ENCODE measurements at regions not wholly inside any gene's neighbourhood (a gene's known extent, or its start where the extent isn't known, plus 50 kb on each side); places are given as distances from the start of the nearest gene placed in this dataset.

DNA sequence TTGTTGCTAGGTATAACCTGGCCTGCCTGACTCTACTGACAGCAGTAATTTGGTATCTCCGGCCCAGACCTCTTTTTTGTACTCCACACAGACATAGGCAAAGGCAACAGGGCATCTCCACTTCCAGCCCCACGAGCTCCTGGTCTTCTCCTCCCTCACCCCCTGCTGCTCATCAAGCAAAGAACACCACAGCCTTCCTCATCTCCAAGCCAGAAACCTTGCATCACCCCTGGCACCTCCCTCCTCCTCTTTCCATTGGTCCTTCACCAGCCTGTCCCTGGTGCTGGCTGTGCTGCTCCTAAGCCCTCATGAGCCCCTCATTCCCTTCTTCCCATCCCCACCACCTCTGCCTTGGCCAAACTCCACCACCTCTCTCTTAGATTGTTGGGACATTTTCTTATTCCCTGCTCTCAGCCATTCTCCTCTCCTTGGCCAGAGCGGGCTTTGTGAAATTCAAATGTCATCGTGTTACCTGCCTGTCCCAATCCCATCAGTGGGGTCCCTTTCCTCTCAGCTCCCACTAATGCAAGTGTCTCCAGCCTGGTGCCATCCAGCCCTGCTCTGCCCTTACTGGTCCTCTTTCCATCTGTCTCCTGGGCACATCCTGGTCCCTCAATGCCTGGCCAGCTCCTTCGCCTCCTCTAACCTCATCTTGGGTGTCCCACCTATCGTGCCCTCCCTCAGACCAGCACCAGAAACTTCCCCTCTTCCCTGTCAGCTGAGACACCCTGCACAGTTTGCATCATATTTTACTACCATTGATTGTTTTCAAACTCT is 77.4 kb downstream of the INHBB start:
- H3F3A ChIP-seq (replicated peaks; ENCODE audit: low read depth), result no peaks in the 10 kb centered on the region
- peaks cover 18% of the 10 kb centered on the region for H3K27me3 Mint-ChIP-seq (ENCODE audit: insufficient read depth, low read depth, poor library complexity)
- H3K4me1 Mint-ChIP-seq, result peaks cover 6% of the 10 kb centered on the region
- H3K4me3 ChIP-seq, result no peak overlapping the region
- H3K27ac ChIP-seq (ENCODE audit: low read depth), result no peak overlapping the region
- H3K36me3 ChIP-seq (ENCODE audit: insufficient read depth), result no peaks in the 10 kb centered on the region
- DNase-seq (ENCODE audit: low spot score) (no peak), ATAC-seq (no peak)
- H3K4me2 ChIP-seq, result no peak overlapping the region
- no peaks in the 10 kb centered on the region for H3K4me1 ChIP-seq (ENCODE audit: insufficient read depth)
- TF ChIP-seq EZH2 (IDR thresholded peaks at IDR 0.05; ENCODE audit: low read depth, unreplicated experiment), result no peak
- TF ChIP-seq, protein P1, sequence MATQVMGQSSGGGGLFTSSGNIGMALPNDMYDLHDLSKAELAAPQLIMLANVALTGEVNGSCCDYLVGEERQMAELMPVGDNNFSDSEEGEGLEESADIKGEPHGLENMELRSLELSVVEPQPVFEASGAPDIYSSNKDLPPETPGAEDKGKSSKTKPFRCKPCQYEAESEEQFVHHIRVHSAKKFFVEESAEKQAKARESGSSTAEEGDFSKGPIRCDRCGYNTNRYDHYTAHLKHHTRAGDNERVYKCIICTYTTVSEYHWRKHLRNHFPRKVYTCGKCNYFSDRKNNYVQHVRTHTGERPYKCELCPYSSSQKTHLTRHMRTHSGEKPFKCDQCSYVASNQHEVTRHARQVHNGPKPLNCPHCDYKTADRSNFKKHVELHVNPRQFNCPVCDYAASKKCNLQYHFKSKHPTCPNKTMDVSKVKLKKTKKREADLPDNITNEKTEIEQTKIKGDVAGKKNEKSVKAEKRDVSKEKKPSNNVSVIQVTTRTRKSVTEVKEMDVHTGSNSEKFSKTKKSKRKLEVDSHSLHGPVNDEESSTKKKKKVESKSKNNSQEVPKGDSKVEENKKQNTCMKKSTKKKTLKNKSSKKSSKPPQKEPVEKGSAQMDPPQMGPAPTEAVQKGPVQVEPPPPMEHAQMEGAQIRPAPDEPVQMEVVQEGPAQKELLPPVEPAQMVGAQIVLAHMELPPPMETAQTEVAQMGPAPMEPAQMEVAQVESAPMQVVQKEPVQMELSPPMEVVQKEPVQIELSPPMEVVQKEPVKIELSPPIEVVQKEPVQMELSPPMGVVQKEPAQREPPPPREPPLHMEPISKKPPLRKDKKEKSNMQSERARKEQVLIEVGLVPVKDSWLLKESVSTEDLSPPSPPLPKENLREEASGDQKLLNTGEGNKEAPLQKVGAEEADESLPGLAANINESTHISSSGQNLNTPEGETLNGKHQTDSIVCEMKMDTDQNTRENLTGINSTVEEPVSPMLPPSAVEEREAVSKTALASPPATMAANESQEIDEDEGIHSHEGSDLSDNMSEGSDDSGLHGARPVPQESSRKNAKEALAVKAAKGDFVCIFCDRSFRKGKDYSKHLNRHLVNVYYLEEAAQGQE (IDR thresholded peaks at IDR 0.05; ENCODE audit: unreplicated experiment), result no peak
- TF ChIP-seq, protein P2, sequence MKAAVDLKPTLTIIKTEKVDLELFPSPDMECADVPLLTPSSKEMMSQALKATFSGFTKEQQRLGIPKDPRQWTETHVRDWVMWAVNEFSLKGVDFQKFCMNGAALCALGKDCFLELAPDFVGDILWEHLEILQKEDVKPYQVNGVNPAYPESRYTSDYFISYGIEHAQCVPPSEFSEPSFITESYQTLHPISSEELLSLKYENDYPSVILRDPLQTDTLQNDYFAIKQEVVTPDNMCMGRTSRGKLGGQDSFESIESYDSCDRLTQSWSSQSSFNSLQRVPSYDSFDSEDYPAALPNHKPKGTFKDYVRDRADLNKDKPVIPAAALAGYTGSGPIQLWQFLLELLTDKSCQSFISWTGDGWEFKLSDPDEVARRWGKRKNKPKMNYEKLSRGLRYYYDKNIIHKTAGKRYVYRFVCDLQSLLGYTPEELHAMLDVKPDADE (IDR thresholded peaks at IDR 0.05), result no peak
- no peak for TF ChIP-seq POLR2AphosphoS5 (IDR thresholded peaks at IDR 0.05; ENCODE audit: low read depth)
- TF ChIP-seq STAT1 (IDR thresholded peaks at IDR 0.05; ENCODE audit: unreplicated experiment), result no peak
- TF ChIP-seq EZH2phosphoT487 (IDR thresholded peaks at IDR 0.05; ENCODE audit: unreplicated experiment), result no peak
- TF ChIP-seq CREB1 (CRISPR knock-in tag; IDR thresholded peaks at IDR 0.05; ENCODE audit: low read depth), result no peak
- H2AFZ ChIP-seq, result no peak overlapping the region
- H3K27ac Mint-ChIP-seq, result no peak overlapping the region
- H3K4me3 Mint-ChIP-seq, result no peak overlapping the region
- H3K9me2 ChIP-seq (ENCODE audit: insufficient read depth), result no peaks in the 10 kb centered on the region
- no peaks in the 10 kb centered on the region for H3K9me3 Mint-ChIP-seq
- H4K20me1 ChIP-seq (replicated peaks; ENCODE audit: insufficient read depth), result no peaks in the 10 kb centered on the region
- no peaks in the 10 kb centered on the region for H3K36me3 Mint-ChIP-seq (ENCODE audit: low read depth)
- no peaks in the 10 kb centered on the region for H3K79me2 ChIP-seq (replicated peaks; ENCODE audit: insufficient read depth)
- H3K27me3 ChIP-seq (ENCODE audit: insufficient read depth), result no peaks in the 10 kb centered on the region

DNA sequence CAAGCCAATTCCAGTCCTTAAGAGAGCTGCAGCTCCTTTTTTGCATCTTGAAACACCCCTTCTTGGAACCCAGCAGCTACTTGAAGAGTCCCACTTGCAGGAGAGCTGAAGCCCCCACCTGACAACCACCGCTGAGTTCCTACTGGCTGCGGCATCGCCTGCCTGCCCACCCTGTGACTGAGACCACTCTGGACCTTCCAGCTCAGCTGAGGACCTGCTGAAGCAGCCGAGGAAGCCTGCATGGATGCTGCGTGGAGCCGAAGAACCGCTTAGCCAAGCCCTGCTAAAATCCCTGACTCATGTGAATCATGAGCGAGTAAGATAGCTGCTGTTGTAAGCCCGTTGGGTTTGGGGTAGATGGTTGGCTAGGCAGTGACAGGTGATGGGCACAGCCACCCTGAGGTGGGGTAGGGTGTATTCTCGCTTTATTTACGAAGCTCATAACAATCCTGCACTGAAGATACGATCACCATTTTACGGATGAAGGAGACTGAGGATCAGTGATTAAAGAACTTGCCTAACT is 78.4 kb downstream of the INHBB start:
- H3K36me3 Mint-ChIP-seq (ENCODE audit: low read depth), result no peaks in the 10 kb centered on the region
- no peaks in the 10 kb centered on the region for H3K9me3 Mint-ChIP-seq
- Histone ChIP-seq H3K4me2 (no peak overlapping the region), H3K4me3 (no peak overlapping the region), H2AFZ (0 out of 2 replicates have a peak overlapping the region, but pooled peaks have one; percentile 32), H3K36me3 (ENCODE audit: insufficient read depth) (no peaks in the 10 kb centered on the region), H4K20me1 (replicated peaks; ENCODE audit: insufficient read depth) (no peaks in the 10 kb centered on the region), H3K27me3 (ENCODE audit: insufficient read depth) (no peaks in the 10 kb centered on the region), H3K4me1 (ENCODE audit: insufficient read depth) (peaks cover 9% of the 10 kb centered on the region), H3F3A (replicated peaks; ENCODE audit: low read depth) (no peaks in the 10 kb centered on the region), H3K27ac (ENCODE audit: low read depth) (no peak overlapping the region), H3K9me2 (ENCODE audit: insufficient read depth) (no peaks in the 10 kb centered on the region), H3K79me2 (replicated peaks; ENCODE audit: insufficient read depth) (no peaks in the 10 kb centered on the region)
- no peak for DNase-seq (ENCODE audit: low spot score)
- H3K4me3 Mint-ChIP-seq, result no peak overlapping the region
- H3K27me3 Mint-ChIP-seq (ENCODE audit: insufficient read depth, low read depth, poor library complexity), result peaks cover 18% of the 10 kb centered on the region
- no peak for ATAC-seq
- no peak overlapping the region for H3K27ac Mint-ChIP-seq
- peaks cover 11% of the 10 kb centered on the region for H3K4me1 Mint-ChIP-seq
- TF ChIP-seq, protein P1 (IDR thresholded peaks at IDR 0.05; ENCODE audit: unreplicated experiment), result no peak
- no peak for TF ChIP-seq CTCF (conservative IDR thresholded peaks at IDR 0.05; ENCODE audit: low read depth in 2 of 2)
- TF ChIP-seq, protein P2 (IDR thresholded peaks at IDR 0.05), result no peak
- no peak for TF ChIP-seq ZNF331 (CRISPR knock-in tag; IDR thresholded peaks at IDR 0.05; ENCODE audit: low read depth)
